Cardiac muscle cell (in vitro differentiated cells and primary cell): ENCODE measurements at regions not wholly inside any gene's neighbourhood (a gene's known extent, or its start where the extent isn't known, plus 50 kb on each side); places are given as distances from the start of the nearest gene placed in this dataset.

Experiments used
- DNase-seq, 2 donors: peaks; one replicate each; pipeline versions ENCODE4 v3.0.0 to v3.0.0-alpha.2; 2010 to 2017; ENCODE audit warnings: low read depth in 1 of 2, low spot score in 1 of 2
- H3K27ac ChIP-seq: fragments of 200-600 bp; sonication (generic); 2 replicates; pipeline ENCODE4 v1.5.1; 2016
- H3K27me3 ChIP-seq: fragments of 200-600 bp; sonication (generic); 2 replicates; pipeline ENCODE4 v1.6.0; 2016; ENCODE audit warnings: control low read depth
- H3K36me3 ChIP-seq: fragments of 200-600 bp; sonication (generic); 2 replicates; pipeline ENCODE4 v1.5.1; 2016; ENCODE audit warnings: control low read depth
- H3K4me1 ChIP-seq: fragments of 200-600 bp; sonication (generic); 2 replicates; pipeline ENCODE4 v1.8.1; 2017; ENCODE audit warnings: low read depth, mild to moderate bottlenecking, mixed run types
- H3K4me3 ChIP-seq: fragments of 200-600 bp; sonication (generic); 2 replicates; pipeline ENCODE4 v1.5.1; 2016; ENCODE audit warnings: mild to moderate bottlenecking
- H3K9me3 ChIP-seq: fragments of 200-600 bp; sonication (generic); 2 replicates; pipeline ENCODE4 v1.5.1; 2017; ENCODE audit warnings: low read depth, mild to moderate bottlenecking, control low read depth
- CTCF ChIP-seq: IDR thresholded peaks from 2 replicates; pipeline ENCODE4 v1.5.1; 2012; ENCODE audit warnings: low read depth, mild to moderate bottlenecking, low read length

GRCh38 chr7:152905949-152906348 is 146.4 kb downstream of the ACTR3B start:
- DNase-seq = no peak
- no peak overlapping the region for H3K4me3 ChIP-seq
- no peaks in the 10 kb centered on the region for H3K36me3 ChIP-seq
- no peaks in the 10 kb centered on the region for H3K27me3 ChIP-seq
- TF ChIP-seq CTCF = no peak
- H3K9me3 ChIP-seq = no peaks in the 10 kb centered on the region
- no peak overlapping the region for H3K27ac ChIP-seq
- H3K4me1 ChIP-seq = no peaks in the 10 kb centered on the region

DNA sequence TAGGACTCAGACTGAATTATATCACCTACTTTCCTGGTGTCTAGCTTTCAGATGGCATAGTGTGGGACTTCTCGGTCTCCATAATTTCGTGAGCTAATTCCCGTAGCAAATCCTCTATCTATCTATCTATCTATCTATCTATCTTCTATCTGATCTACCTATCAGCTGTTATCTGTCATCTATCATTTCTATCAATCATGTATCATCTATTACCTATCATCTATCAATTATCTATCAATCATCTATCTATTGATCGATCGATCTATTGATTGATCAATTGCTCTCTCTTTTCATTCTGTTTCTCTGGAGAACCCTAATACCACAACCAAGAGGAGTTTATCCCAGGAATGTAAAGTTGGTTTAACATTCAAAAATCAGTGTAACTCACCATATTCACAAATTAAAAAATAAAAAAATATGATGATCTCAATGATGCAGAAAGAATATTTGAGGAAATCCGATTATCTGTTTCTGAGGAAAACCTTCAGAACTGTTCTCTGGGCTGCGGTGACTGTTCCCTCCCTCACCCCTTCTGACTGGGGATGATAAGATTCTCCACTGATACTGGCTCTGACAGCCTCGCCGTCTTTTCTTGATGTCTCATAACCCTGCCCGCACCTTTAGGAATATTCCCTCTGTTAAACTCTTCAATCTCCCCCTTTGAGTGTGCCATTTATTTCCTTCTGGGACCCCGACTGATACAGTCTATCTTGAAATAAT is 147.7 kb downstream of the ACTR3B start:
- no peak for TF ChIP-seq CTCF
- H3K27ac ChIP-seq = no peak overlapping the region
- DNase-seq = no peak

GRCh38 chr7:152909280-152909679 is 149.7 kb downstream of the ACTR3B start:
- TF ChIP-seq CTCF = no peak
- Histone ChIP-seq H3K36me3 (no peaks in the 10 kb centered on the region), H3K4me1 (no peaks in the 10 kb centered on the region), H3K27ac (no peak overlapping the region), H3K9me3 (no peaks in the 10 kb centered on the region), H3K4me3 (no peak overlapping the region), H3K27me3 (no peaks in the 10 kb centered on the region)
- no peak for DNase-seq

More for the DNA sequence above, 147.7 kb downstream of the ACTR3B start:
- no peaks in the 10 kb centered on the region for H3K36me3 ChIP-seq
- H3K4me1 ChIP-seq = no peaks in the 10 kb centered on the region
- no peaks in the 10 kb centered on the region for H3K9me3 ChIP-seq
- H3K27me3 ChIP-seq = no peaks in the 10 kb centered on the region
- no peak overlapping the region for H3K4me3 ChIP-seq

DNA sequence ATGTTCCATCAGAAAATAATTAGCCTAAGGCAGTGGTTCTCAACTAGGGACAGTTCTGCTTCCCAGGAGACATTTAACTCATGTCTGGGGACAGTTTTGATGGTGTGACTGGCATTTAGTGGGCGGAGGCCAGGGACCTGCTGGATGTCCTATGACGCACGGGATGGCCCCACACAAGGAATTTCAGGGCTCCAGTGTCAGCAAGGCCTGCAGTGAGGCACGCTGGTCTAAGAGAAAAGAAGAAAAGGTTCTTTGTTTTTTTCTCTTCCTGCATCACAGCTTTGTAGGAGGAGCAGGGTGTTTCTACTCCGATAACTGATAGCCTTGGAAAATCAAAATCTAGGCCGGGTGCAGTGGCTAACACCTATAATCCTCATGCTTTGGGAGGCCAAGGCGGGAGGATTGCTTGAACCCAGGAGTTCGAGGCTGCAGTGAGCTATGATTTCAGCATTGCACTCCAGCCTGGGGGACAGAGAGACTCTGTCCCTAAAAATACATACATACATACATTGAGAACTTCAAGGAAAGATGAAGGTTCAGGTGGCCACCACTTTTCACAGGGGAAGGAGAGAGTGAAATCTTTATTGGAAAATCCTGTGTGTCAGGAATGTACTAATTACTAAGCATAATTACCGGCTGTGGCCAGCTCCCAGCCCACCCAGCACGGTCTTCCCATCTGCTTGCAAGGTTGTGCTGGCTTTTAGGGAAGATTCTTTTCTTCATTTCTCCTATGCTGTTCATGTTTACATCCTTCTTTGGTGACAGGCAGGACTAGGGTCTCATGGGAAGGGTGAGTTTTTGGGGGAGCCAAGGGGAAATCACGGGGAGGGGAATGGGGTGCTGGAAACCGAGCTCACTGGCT is 150.4 kb downstream of the ACTR3B start:
- TF ChIP-seq CTCF = no peak
- H3K27ac ChIP-seq = no peak overlapping the region
- H3K27me3 ChIP-seq = no peaks in the 10 kb centered on the region
- no peaks in the 10 kb centered on the region for H3K36me3 ChIP-seq
- H3K4me1 ChIP-seq = no peaks in the 10 kb centered on the region
- H3K9me3 ChIP-seq = no peaks in the 10 kb centered on the region
- DNase-seq = no peak
- no peak overlapping the region for H3K4me3 ChIP-seq

- H3K4me1 ChIP-seq = no peaks in the 10 kb centered on the region
- H3K36me3 ChIP-seq = no peaks in the 10 kb centered on the region
- no peak overlapping the region for H3K4me3 ChIP-seq
- no peak overlapping the region for H3K27ac ChIP-seq
- peak in 1 of 2 donors; percentile 47 for DNase-seq
- no peak for TF ChIP-seq CTCF
- no peaks in the 10 kb centered on the region for H3K27me3 ChIP-seq
- H3K9me3 ChIP-seq = no peaks in the 10 kb centered on the region
Observed at GRCh38 chr7:152910545-152911225, 151.1 kb downstream of the ACTR3B start.
